ENCODE measurements at regions not wholly inside any gene's neighbourhood (a gene's known extent, or its start where the extent isn't known, plus 50 kb on each side); places are given as distances from the start of the nearest gene placed in this dataset.

DNA sequence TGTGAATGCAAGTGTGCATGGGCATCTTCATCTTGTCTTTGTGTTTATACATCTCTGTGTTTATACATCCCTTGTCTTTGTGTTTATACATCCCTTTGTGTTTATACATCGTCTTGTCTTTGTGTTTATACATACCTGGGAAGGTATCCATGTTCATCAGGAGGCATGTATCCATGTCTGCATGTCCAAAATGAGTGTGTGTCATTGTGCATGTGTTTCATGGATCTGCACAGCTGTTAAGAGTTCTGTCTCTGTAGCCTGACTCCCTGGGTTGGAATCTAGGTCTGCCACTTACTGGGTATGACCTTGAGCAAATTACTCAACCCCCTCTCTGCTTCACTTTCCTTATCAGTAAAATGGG, 50.1 kb upstream of the SIRPA start:
- no peak for TF ChIP-seq POLR2AphosphoS5 (IDR thresholded peaks at IDR 0.05)
- TF ChIP-seq, protein P1, sequence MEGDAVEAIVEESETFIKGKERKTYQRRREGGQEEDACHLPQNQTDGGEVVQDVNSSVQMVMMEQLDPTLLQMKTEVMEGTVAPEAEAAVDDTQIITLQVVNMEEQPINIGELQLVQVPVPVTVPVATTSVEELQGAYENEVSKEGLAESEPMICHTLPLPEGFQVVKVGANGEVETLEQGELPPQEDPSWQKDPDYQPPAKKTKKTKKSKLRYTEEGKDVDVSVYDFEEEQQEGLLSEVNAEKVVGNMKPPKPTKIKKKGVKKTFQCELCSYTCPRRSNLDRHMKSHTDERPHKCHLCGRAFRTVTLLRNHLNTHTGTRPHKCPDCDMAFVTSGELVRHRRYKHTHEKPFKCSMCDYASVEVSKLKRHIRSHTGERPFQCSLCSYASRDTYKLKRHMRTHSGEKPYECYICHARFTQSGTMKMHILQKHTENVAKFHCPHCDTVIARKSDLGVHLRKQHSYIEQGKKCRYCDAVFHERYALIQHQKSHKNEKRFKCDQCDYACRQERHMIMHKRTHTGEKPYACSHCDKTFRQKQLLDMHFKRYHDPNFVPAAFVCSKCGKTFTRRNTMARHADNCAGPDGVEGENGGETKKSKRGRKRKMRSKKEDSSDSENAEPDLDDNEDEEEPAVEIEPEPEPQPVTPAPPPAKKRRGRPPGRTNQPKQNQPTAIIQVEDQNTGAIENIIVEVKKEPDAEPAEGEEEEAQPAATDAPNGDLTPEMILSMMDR (IDR thresholded peaks at IDR 0.05 in 8 of 11, conservative IDR thresholded peaks at IDR 0.05 in 3 of 11) = no peak
- no peak for TF ChIP-seq POLR2A (IDR thresholded peaks at IDR 0.05)
- no peaks in the 10 kb centered on the region for H3K36me3 ChIP-seq
- intact Hi-C loops (cut with DNase I; ENCODE audit: low total_unique reads) = no loop called here
- no peak for DNase-seq
- H3K27ac ChIP-seq = peak overlapping the region in 4 of 8 donors; percentile 28 to 67 (median 61)
- H3K4me1 ChIP-seq = peaks cover 9 to 85% (median 29%) of the 10 kb centered on the region in 6 donors
- no peak overlapping the region for H3K4me3 ChIP-seq
- H3K27me3 ChIP-seq (replicated peaks in 1 of 7) = peaks cover 0 to 13% (median 0%) of the 10 kb centered on the region in 7 donors
- 29 to 47% (median 42%) methylated on average over 1 of the region's 1 CpG for WGBS, 5 donors
- peaks cover 0 to 14% (median 6%) of the 10 kb centered on the region in 8 donors for H3K9me3 ChIP-seq

DNA sequence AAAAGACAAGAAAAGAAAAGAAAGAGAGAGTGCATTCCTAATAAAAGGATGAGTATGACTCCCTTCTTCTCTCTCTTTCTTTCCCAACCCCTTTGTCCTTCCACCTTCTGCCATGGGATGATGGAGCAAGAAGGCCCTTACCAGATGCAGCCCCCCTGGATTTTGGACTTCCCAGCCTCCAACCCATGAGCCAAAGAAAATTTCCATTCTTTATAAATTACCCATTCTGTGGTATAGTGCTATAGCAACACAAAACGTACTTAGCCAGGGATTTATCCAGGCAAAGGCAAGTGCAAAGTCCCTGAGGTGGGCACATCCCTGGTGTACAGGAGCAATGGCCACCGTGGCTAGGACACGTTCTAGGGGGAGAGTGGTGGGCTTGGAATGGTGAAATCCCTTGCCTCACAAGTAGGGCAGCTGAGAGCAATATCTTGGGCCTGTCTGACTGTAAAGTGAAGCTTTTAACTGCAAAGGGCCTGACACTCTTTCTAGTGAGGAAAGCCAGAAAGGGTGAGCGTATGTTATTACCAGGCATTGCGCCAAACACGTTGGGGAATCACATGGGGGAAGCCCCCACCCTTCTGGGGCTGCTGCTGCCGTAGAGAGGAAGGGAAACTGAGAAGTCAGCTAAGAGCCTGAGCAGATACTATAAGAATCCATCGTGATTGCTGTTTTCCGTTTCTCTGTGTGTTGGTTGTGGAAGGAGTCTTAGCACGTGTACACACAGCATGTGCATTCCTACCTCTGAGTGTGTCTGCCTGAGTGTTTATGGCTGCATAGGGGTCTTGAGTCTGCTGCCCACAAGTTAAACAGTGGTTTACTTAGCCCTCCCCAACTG, 50.7 kb upstream of the SIRPA start:
- peak overlapping the region in 4 of 8 donors; percentile 28 to 67 (median 61) for H3K27ac ChIP-seq
- TF ChIP-seq, protein P1 (IDR thresholded peaks at IDR 0.05 in 8 of 11, conservative IDR thresholded peaks at IDR 0.05 in 3 of 11) = no peak
- no peak for TF ChIP-seq POLR2A (IDR thresholded peaks at IDR 0.05)
- peak in 1 of 3 donors; percentile 72 for TF ChIP-seq POLR2AphosphoS5 (IDR thresholded peaks at IDR 0.05)
- 12 to 20% (median 16%) methylated on average over 6 to 10 of the region's 10 CpGs for WGBS, 5 donors
- H3K4me1 ChIP-seq = peaks cover 9 to 81% (median 27%) of the 10 kb centered on the region in 6 donors
- no peak overlapping the region for H3K4me3 ChIP-seq
- H3K9me3 ChIP-seq = peaks cover 0 to 14% (median 6%) of the 10 kb centered on the region in 8 donors
- DNase-seq = peak; percentile 90
- intact Hi-C loops (cut with DNase I; ENCODE audit: low total_unique reads) = no loop called here
- H3K36me3 ChIP-seq = no peaks in the 10 kb centered on the region
- H3K27me3 ChIP-seq (replicated peaks in 1 of 7) = peaks cover 0 to 13% (median 0%) of the 10 kb centered on the region in 7 donors

DNA sequence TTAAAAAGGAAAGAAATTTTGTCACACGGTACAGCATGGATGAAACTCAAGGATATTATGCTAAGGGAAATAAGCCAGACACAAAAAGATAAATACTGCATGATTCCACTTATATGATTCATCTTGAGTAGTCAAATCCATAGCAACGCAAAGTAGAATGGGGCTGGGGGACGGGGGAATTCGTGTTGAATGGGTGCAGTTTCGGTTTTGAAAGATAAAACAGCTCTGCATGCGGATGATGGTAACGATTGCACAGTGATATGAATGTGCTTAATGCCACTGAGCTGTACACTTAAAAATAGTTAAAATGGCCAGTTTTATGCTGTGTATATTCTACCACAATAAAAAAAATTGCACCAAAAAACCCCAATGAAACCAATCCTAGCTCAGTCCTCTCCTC, 52.9 kb upstream of the SIRPA start:
- H3K27me3 ChIP-seq (replicated peaks in 1 of 7) = peaks cover 0 to 27% (median 0%) of the 10 kb centered on the region in 7 donors
- peaks cover 0 to 8% (median 5%) of the 10 kb centered on the region in 8 donors for H3K9me3 ChIP-seq
- H3K36me3 ChIP-seq = no peaks in the 10 kb centered on the region
- DNase-seq = no peak
- H3K4me3 ChIP-seq = no peak overlapping the region
- TF ChIP-seq POLR2A (IDR thresholded peaks at IDR 0.05) (no peak), POLR2AphosphoS5 (IDR thresholded peaks at IDR 0.05) (no peak)
- TF ChIP-seq, protein P1 (IDR thresholded peaks at IDR 0.05 in 8 of 11, conservative IDR thresholded peaks at IDR 0.05 in 3 of 11) = no peak
- WGBS, 5 donors = 82 to 92% (median 87%) methylated on average over 7 of the region's 7 CpGs
- H3K27ac ChIP-seq = peak overlapping the region in 1 of 8 donors; percentile 95
- intact Hi-C loops (cut with DNase I; ENCODE audit: low total_unique reads) = no loop called here
- H3K4me1 ChIP-seq = peaks cover 9 to 67% (median 27%) of the 10 kb centered on the region in 6 donors

DNA sequence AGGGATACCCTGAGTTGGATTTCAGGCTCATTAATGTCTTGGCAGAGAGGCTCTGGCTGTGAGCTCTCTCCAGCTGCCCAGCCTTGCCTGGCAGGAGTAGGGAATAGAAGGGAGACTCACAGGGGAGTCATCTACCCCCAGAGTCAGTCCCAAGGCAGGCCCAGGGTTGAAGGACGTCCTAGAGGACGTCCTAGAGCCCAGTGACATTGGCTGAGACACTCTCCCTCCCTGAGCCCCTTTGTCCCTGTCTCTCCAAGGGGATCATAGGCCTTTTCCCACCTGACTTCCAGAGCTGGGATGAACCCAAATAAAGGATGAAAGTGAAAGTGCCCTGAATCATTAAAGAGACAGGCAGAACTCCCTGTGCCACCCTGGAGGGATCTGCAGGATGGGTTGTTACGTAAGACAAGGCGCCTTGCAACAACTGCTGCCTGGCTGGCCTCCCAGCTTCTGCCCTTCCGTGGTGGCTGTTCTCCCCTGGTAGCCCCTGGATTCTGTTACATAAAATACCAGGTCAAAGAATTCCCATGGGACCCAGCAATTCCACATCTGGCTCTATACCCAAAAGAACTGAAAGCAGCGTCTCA, 53.6 kb upstream of the SIRPA start:
- TF ChIP-seq, protein P1 (IDR thresholded peaks at IDR 0.05 in 8 of 11, conservative IDR thresholded peaks at IDR 0.05 in 3 of 11) = no peak
- TF ChIP-seq POLR2AphosphoS5 (IDR thresholded peaks at IDR 0.05) = no peak
- peaks cover 9 to 64% (median 27%) of the 10 kb centered on the region in 6 donors for H3K4me1 ChIP-seq
- intact Hi-C loops (cut with DNase I; ENCODE audit: low total_unique reads) = no loop called here
- peaks cover 0 to 32% (median 0%) of the 10 kb centered on the region in 7 donors for H3K27me3 ChIP-seq (replicated peaks in 1 of 7)
- H3K9me3 ChIP-seq = peaks cover 0 to 2% (median 0%) of the 10 kb centered on the region in 8 donors
- WGBS, 5 donors = 56 to 78% (median 64%) methylated on average over 6 of the region's 6 CpGs
- H3K27ac ChIP-seq = peak overlapping the region in 4 of 8 donors; percentile 4 to 95 (median 91)
- no peak for DNase-seq
- no peaks in the 10 kb centered on the region for H3K36me3 ChIP-seq
- no peak overlapping the region for H3K4me3 ChIP-seq
